PC-9 (cell line): ENCODE measurements at regions not wholly inside any gene's neighbourhood (a gene's known extent, or its start where the extent isn't known, plus 50 kb on each side); places are given as distances from the start of the nearest gene placed in this dataset.

ENCODE experiments used
- BruUV-seq: library from RNA; stranded (reverse); fragments of 400-500 nt; replicated peaks from 2 replicates; lab custom pipeline; 2021; lab: Mats Ljungman, UMichigan
- CTCF ChIA-PET: fragments of 300-600 bp; sonication (Branson Sonifier 250); formaldehyde crosslinking; loops from one replicate; lab custom pipeline; 2022; ENCODE audit warnings: antibody characterized with exemption; lab: Charles Lee
- POLR2A ChIA-PET: fragments of 300-600 bp; sonication (Branson Sonifier 250); formaldehyde crosslinking; loops from one replicate; lab custom pipeline; 2022; ENCODE audit warnings: antibody characterized with exemption; ENCODE audit not compliant: unreplicated experiment; lab: Charles Lee
- DNase-seq, 2 experiments: peaks; one replicate each; pipeline versions ENCODE4 v3.0.0 to v3.0.0-alpha.2; 2015 to 2022; ENCODE audit warnings: mixed read lengths in 1 of 2
- H2AFZ ChIP-seq: fragments of 200-600 bp; sonication (generic); 2 replicates; pipeline ENCODE4 v1.8.1; 2017; ENCODE audit warnings: antibody characterized with exemption
- H3F3A ChIP-seq: fragments of 200-600 bp; sonication (generic); 2 replicates; pipeline ENCODE4 v1.8.1; 2017; ENCODE audit warnings: antibody characterized with exemption, mild to moderate bottlenecking, low read depth; ENCODE audit not compliant: insufficient read depth
- H3K27ac ChIP-seq: fragments of 200-600 bp; sonication (generic); 2 replicates; pipeline ENCODE4 v1.6.1; 2016; ENCODE audit warnings: mixed run types
- H3K27me3 ChIP-seq: fragments of 200-600 bp; sonication (generic); 2 replicates; pipeline ENCODE4 v1.6.1; 2016; ENCODE audit warnings: low read depth, mixed run types; ENCODE audit not compliant: insufficient read depth
- H3K36me3 ChIP-seq: fragments of 200-600 bp; sonication (generic); 2 replicates; pipeline ENCODE4 v1.6.1; 2016; ENCODE audit warnings: low read depth, mixed run types
- H3K4me1 ChIP-seq: fragments of 200-600 bp; sonication (generic); replicated peaks from 2 replicates; pipeline ENCODE4 v1.6.1; 2016; ENCODE audit warnings: mixed run types; ENCODE audit not compliant: insufficient read depth
- H3K4me2 ChIP-seq: fragments of 200-600 bp; sonication (generic); 2 replicates; pipeline ENCODE4 v1.6.1; 2017; ENCODE audit warnings: mixed run types
- H3K4me3 ChIP-seq: fragments of 200-600 bp; sonication (generic); 2 replicates; pipeline ENCODE4 v1.6.1; 2016; ENCODE audit warnings: mixed run types
- H3K79me2 ChIP-seq: fragments of 200-600 bp; sonication (generic); 2 replicates; pipeline ENCODE4 v1.6.1; 2017; ENCODE audit warnings: low read depth, mixed run types
- H3K9me2 ChIP-seq: fragments of 200-600 bp; sonication (generic); 2 replicates; pipeline ENCODE4 v1.8.1; 2017; ENCODE audit warnings: mild to moderate bottlenecking; ENCODE audit not compliant: insufficient read depth
- H3K9me3 ChIP-seq: fragments of 200-600 bp; sonication (generic); 2 replicates; pipeline ENCODE4 v1.8.1; 2016; ENCODE audit warnings: low read depth; ENCODE audit not compliant: insufficient read depth
- H4K20me1 ChIP-seq: fragments of 200-600 bp; sonication (generic); 2 replicates; pipeline ENCODE4 v1.8.1; 2017; ENCODE audit not compliant: insufficient read depth
- EZH2 ChIP-seq: fragments of 200-600 bp; sonication (generic); IDR thresholded peaks from 2 replicates; pipeline ENCODE4 v1.8.0; 2017; ENCODE audit warnings: antibody characterized with exemption, low read depth
- intact Hi-C: fragments of 100-400 bp; cut with micrococcal nuclease; formaldehyde crosslinking; loops from one replicate; pipeline ENCODE4 v1.10.0; 2022; ENCODE audit not compliant: unreplicated experiment
- TF ChIP-seq, protein P1 (sequence below): fragments of 200-600 bp; sonication (generic); conservative IDR thresholded peaks from 2 replicates; pipeline ENCODE4 v1.6.1; 2017; ENCODE audit warnings: mixed run types, antibody characterized with exemption, mild to moderate bottlenecking, moderate library complexity

DNA sequence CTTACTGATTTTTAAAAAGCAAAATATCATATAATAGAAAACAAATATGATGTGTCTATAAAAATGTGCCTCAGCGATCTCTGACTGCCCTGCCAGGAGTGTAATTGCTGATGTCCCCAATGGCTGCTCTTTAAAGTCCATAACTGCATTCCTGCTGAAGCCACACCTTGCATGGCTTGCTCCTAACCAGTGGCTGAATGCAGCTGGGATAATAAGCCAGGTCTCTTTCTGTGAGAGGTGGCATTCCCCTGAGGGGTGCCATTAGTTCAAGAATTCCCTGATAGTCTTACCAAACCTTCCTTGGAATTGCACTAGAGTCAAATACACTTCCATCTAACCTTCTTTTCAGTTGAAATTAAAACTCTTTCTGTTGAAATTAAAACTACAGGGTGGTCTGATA, 125.8 kb upstream of the ZNF804A start:
- Histone ChIP-seq H4K20me1 (no peaks in the 10 kb centered on the region), H3K4me3 (no peak overlapping the region), H3K27ac (no peak overlapping the region), H3K36me3 (no peaks in the 10 kb centered on the region), H3K9me2 (no peaks in the 10 kb centered on the region), H3K9me3 (no peaks in the 10 kb centered on the region), H3K4me2 (no peak overlapping the region), H3K79me2 (no peaks in the 10 kb centered on the region), H3F3A (peaks cover 6% of the 10 kb centered on the region; the same call in 1 of the 2 replicates), H2AFZ (no peak overlapping the region), H3K27me3 (no peaks in the 10 kb centered on the region), H3K4me1 (no peaks in the 10 kb centered on the region)
- intact Hi-C loops, result no loop called here
- CTCF ChIA-PET, result no interaction called here
- no TSS peak for BruUV-seq
- TF ChIP-seq, protein P1, sequence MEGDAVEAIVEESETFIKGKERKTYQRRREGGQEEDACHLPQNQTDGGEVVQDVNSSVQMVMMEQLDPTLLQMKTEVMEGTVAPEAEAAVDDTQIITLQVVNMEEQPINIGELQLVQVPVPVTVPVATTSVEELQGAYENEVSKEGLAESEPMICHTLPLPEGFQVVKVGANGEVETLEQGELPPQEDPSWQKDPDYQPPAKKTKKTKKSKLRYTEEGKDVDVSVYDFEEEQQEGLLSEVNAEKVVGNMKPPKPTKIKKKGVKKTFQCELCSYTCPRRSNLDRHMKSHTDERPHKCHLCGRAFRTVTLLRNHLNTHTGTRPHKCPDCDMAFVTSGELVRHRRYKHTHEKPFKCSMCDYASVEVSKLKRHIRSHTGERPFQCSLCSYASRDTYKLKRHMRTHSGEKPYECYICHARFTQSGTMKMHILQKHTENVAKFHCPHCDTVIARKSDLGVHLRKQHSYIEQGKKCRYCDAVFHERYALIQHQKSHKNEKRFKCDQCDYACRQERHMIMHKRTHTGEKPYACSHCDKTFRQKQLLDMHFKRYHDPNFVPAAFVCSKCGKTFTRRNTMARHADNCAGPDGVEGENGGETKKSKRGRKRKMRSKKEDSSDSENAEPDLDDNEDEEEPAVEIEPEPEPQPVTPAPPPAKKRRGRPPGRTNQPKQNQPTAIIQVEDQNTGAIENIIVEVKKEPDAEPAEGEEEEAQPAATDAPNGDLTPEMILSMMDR, result no peak
- POLR2A ChIA-PET, result no interaction called here
- DNase-seq, result peak in 1 of 2 experiments; percentile 17

DNA sequence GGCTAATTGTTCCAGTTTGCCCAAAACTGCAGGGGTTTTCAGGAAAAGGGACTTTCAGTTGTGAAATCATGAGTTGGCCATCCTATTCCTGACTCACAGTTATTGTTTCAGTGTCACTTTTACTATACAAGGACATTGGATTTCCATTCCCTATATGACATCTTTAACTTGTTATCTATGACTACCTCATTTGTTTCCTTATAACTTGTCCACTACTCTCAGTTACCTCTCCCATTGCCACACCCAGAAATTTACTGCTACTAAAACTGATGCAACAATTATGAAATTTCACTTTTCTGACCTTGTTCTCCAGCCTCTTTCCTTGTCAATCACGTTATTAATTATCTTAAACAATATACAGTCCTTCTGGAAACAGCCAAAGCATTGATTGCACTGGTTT, 116.5 kb upstream of the ZNF804A start:
- Histone ChIP-seq H3K27ac (no peak overlapping the region), H3K9me3 (no peaks in the 10 kb centered on the region), H3F3A (no peaks in the 10 kb centered on the region), H2AFZ (no peak overlapping the region), H3K9me2 (no peaks in the 10 kb centered on the region), H3K4me1 (no peaks in the 10 kb centered on the region), H3K36me3 (no peaks in the 10 kb centered on the region), H3K4me2 (no peak overlapping the region), H3K4me3 (no peak overlapping the region), H3K27me3 (no peaks in the 10 kb centered on the region), H4K20me1 (no peaks in the 10 kb centered on the region), H3K79me2 (no peaks in the 10 kb centered on the region)
- TF ChIP-seq EZH2, result no peak
- TF ChIP-seq, protein P1, result no peak
- peak in 1 of 2 experiments; percentile 33 for DNase-seq
- ChIA-PET CTCF (no interaction called here), POLR2A (no interaction called here)
- no TSS peak for BruUV-seq
- intact Hi-C loops, result no loop called here

DNA sequence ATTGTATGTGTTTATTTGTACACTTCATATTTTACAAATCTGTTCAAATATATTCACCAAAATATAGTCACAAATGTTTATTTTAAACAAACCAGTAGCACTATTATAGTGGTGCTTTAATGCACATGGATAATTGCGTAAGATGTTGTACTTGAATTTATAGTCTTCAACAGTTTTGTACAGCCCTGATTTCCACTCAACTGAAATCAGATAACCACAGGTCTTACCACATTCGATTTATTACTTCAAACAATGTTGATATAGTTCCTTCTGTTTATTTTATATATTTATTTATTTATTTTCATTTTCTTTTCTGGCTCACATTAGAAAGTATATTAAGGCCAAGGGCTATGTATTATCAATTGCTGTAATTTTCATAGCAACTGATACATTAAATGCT, 99.4 kb upstream of the ZNF804A start:
- no peak overlapping the region for H3K4me3 ChIP-seq
- no TSS peak for BruUV-seq
- ChIA-PET POLR2A (no interaction called here), CTCF (no interaction called here)
- H3K9me3 ChIP-seq, result no peaks in the 10 kb centered on the region
- no peaks in the 10 kb centered on the region for H3K9me2 ChIP-seq
- H3K27ac ChIP-seq, result no peak overlapping the region
- H3K79me2 ChIP-seq, result no peaks in the 10 kb centered on the region
- no peaks in the 10 kb centered on the region; the same call in 1 of the 2 replicates for H3F3A ChIP-seq
- no peak overlapping the region for H2AFZ ChIP-seq
- no peaks in the 10 kb centered on the region for H3K4me1 ChIP-seq
- H3K36me3 ChIP-seq, result no peaks in the 10 kb centered on the region
- no peaks in the 10 kb centered on the region for H3K27me3 ChIP-seq
- no peak overlapping the region for H3K4me2 ChIP-seq
- intact Hi-C loops, result no loop called here
- DNase-seq, result no peak
- H4K20me1 ChIP-seq, result no peaks in the 10 kb centered on the region
- no peak for TF ChIP-seq EZH2
- TF ChIP-seq, protein P1, result no peak
